ENCODE measurements at regions not wholly inside any gene's neighbourhood (a gene's known extent, or its start where the extent isn't known, plus 50 kb on each side); places are given as distances from the start of the nearest gene placed in this dataset.

- no peak for DNase-seq (ENCODE audit: low spot score)
- intact Hi-C loops (cut with DNase I): no loop called here
These were observed 602.7 kb upstream of the ZNF608 start for GRCh38 chr5:125348936-125349831.

GRCh38 chr5:125357660-125358059, 611.2 kb upstream of the ZNF608 start:
- DNase-seq (ENCODE audit: low spot score): no peak

DNA sequence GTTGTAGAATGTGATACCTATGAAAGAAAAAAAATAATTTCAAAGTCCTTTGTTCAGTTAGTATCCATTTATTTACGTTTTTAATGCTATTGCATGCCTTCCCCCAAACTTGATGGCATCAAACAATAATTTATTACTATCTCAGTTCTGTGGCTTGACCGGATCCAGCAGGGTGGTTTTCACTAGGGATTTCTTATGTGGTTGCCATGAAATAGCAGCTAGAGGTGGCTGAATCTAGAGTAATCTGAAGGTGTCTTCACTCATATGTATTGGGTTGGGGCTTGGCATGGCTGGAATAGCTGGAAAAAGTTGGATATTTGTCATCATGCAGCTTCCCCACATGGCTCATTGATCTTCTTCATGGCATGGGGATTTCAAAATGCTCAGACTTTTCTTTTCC, 619.3 kb upstream of the ZNF608 start:
- no peak for DNase-seq (ENCODE audit: low spot score)

More at GRCh38 chr5:125357660-125358059, 611.2 kb upstream of the ZNF608 start:
- intact Hi-C loops (cut with DNase I): no loop called here

DNA sequence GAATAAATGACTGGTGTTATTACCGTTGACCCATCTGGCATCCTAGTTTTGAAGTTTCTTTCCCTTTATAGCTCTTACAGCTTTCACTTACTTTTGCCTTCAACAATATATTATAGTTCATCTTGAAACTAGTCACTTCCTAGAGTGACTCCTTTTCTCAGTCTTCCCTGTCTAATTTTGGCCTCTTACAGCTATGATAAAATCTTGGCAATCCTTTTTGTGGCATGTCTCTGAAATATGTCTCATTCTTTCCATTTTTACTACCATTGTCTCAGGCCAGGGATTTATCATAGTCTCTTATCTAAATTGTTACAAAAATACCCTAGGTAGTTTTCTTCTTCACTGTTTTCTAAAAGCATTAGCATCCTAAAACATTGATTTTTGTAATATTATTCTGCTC, 621.3 kb upstream of the ZNF608 start:
- DNase-seq (ENCODE audit: low spot score): no peak
- intact Hi-C loops (cut with DNase I): no loop called here

More for the DNA sequence above, 619.3 kb upstream of the ZNF608 start:
- intact Hi-C loops (cut with DNase I): no loop called here

DNA sequence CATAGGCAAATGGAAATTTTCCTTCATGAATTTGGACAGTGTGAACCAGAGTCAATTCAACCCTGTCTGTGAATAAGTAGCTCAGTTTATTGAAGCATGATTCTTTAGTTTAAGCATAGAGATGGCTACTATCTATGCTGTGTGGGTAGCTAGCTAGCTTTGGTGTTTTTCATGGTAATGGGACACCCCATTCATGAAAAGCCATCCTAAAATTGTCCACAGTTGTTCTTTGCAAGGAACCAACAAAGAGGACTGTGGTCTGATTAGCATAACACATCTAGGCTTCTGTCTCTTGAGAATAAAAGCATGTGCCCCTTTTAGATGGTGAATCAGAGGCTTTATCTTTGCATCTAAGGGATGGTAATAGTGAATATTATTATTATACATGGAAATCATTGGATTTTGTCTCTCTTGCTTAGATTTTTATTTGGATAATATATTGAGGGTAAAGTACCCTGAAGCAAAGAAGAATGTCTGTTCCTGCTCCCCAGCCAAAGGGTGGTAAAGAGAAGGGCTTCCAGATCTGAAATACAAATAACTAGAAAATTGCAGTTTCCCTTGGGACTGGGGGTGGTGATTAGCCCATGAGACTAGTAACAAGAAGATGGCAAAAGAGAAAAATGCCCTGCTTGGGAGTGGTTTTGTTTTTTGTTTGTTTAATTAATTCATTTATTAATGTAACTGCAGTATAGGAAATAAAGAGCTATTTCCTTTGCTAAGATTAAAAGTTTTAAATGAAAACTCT, 624.2 kb upstream of the ZNF608 start:
- intact Hi-C loops (cut with DNase I): no loop called here

GRCh38 chr5:125372694-125373631, 626.5 kb upstream of the ZNF608 start:
- no peak for DNase-seq (ENCODE audit: low spot score)
- intact Hi-C loops (cut with DNase I): no loop called here

More for the DNA sequence above, 624.2 kb upstream of the ZNF608 start:
- DNase-seq (ENCODE audit: low spot score): no peak

GRCh38 chr5:125375143-125375542, 628.7 kb upstream of the ZNF608 start:
- DNase-seq (ENCODE audit: low spot score): no peak
- intact Hi-C loops (cut with DNase I): no loop called here

GRCh38 chr5:125376059-125376641, 629.7 kb upstream of the ZNF608 start:
- intact Hi-C loops (cut with DNase I): no loop called here
- DNase-seq (ENCODE audit: low spot score): no peak

DNA sequence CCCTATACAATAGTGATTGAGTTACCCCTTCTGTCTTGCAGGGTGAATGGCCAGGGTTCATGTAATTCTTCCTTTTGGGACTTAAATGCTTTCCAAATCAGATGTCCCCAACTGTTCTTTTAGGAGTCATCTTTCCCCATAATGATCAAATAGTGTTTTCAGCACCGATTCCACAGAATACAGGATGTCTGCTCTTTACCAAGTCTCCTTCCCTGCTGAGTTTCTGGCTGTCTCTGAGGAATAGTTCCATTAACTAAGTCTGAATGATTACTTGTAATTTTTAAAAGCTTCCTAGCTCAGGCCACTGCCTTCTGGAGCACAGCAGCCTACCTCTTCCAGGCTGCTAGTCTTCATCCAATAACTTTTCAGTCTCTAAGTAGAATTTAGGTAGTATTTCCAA, 630.7 kb upstream of the ZNF608 start:
- no peak for DNase-seq (ENCODE audit: low spot score)
- intact Hi-C loops (cut with DNase I): no loop called here

DNA sequence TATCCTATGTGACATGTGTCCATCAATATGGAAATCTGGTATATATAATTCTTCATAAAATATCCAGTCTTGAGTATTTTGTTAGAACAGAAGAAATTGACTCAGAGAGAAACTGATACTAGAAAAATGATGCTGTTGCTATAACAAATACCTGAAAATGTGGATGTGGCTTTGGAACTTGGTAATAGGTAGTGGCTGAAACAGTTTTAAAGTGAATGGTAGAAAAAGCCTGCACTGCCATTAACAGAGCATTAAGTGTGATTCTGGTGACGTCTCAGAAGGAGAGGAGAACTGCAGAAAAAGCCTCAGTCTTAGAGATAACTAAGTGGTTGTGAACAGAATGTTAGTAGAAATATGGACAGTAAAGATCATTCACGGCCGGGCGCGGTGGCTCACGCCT, 634.9 kb upstream of the ZNF608 start:
- intact Hi-C loops (cut with DNase I): no loop called here
- DNase-seq (ENCODE audit: low spot score): no peak

DNA sequence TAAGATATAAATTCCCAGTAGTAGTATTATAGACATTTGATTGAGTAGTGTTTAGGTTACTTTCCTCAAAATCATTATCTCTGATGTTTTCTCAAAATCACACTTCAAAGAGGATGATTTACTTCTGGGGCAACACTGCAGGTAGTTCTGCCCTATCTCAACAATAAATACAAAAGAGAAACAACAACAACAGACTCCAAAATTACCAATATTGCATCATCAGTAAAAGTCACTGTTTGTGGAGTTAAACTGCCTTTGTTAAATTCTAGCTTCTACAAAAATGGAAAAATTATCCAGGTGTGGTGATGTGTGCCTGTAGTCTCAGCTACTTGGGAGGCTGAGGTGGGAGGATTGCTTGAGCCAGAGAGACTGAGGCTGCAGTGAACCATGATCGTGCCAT, 637.6 kb upstream of the ZNF608 start:
- intact Hi-C loops (cut with DNase I): no loop called here
- no peak for DNase-seq (ENCODE audit: low spot score)

DNA sequence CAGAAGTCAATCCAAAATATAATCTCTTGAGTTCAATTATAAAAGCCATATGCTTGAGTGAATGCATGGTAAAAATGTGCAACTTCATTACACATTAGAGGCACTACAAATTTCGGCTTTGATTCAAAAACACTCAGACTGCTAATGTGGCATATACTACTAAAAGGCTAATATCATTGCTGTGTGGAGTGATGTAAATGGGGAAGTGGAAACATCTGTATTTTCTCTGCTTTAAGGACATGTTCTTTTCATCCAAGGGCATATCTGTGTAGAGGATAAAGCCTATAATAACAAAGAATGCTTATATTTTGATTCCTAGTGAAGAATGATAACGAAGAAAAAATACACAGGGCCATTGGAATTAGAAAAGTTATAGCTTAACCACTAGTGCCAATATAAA, 643.9 kb upstream of the ZNF608 start:
- intact Hi-C loops (cut with DNase I): no loop called here
- no peak for DNase-seq (ENCODE audit: low spot score)

GRCh38 chr5:125393221-125393815, 646.9 kb upstream of the ZNF608 start:
- intact Hi-C loops (cut with DNase I): no loop called here
- no peak for DNase-seq (ENCODE audit: low spot score)

GRCh38 chr5:125394661-125395280, 648.3 kb upstream of the ZNF608 start:
- DNase-seq (ENCODE audit: low spot score): no peak
- intact Hi-C loops (cut with DNase I): no loop called here

DNA sequence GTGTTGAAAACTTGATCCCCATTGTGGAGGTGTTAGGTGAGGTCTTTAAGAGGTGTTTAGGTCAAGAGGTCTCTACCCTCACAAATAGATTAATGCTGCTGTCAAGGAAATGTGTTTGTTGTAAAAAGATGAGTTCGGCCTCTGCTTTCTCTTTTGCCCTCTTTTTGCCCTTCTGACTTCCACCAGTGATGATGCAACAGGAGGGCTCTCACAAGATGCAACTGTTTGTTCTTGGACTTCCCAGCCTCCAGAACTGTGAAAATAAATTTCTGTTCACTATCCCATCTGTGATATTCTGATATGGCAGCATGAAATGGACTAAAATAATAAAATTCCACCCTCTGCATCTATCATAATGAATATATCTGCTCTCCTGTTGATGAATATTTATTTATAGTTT, 650.0 kb upstream of the ZNF608 start:
- intact Hi-C loops (cut with DNase I): no loop called here
- no peak for DNase-seq (ENCODE audit: low spot score)

- DNase-seq (ENCODE audit: low spot score): no peak
- intact Hi-C loops (cut with DNase I): no loop called here
These were observed 652.0 kb upstream of the ZNF608 start for GRCh38 chr5:125398466-125398865.

DNA sequence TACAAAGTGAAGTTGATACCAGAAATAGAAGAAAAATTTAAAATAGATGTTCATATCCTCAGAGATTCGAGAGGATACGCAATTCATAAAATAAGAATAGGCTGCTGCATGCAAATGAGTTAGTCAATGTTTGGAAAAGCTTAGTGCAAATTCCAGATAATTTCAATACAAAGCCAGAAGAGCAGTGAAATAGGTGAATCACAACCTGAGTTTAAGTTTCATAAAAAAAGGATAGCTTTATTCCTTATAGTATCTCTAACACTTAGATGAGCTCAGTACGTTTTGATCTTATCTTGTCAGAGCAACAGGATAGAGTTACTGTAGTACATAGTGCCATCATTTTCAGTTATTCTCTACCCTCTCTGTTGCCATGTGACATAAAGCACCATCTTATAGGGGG, 653.4 kb upstream of the ZNF608 start:
- intact Hi-C loops (cut with DNase I): no loop called here
- DNase-seq (ENCODE audit: low spot score): no peak

DNA sequence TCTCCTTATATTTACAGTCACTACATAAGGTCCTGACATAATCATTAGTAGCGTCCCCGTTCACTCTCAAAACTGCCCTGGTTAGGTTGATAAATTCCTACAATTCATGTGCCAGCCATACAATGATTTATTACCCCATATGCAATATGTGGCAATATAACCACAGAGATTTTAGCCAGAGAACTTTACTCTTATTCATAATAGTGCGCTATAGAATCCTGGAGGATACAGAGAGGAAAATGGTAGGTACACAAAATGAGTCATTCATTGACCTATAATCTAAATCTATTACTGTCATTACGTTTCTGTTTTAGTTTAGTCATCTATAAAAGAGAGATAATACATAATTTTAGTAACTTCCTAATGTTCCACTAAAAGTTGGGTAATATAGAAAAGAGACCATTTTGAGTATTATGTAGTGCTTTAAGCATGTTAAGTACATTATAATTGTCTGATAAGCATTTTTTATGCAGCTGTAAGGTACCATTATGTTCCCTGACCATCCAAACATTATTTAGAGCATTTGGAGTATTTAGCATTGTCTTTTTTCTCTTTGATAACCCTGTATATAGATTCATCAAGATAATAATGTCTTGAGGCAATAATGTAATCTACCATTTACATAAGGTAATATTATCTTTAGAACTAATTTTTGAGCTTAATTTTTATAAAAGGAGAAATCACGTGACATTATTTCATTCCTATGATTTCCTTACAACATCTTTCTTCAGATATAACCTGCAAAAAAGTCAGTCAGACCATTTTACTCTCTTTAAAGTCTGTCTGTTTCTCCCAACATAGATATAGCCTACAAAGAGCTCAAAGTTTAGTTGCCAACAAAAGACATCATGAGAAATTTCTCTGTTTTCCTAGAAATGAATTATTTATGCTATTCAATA, 655.5 kb upstream of the ZNF608 start:
- DNase-seq (ENCODE audit: low spot score): no peak
- intact Hi-C loops (cut with DNase I): no loop called here
